CD4-positive, alpha-beta memory T cell (primary cell): ENCODE measurements at regions not wholly inside any gene's neighbourhood (a gene's known extent, or its start where the extent isn't known, plus 50 kb on each side); places are given as distances from the start of the nearest gene placed in this dataset.

Source experiments
- CTCF ChIA-PET: fragments of 350-600 bp; sonication (Branson Sonifier 250); formaldehyde crosslinking; loops from one replicate; lab custom pipeline; 2021; ENCODE audit warnings: inconsistent platforms; ENCODE audit not compliant: partially characterized antibody; lab: Charles Lee
- POLR2A ChIA-PET: fragments of 350-600 bp; sonication (Branson Sonifier 250); formaldehyde crosslinking; loops from one replicate; lab custom pipeline; 2021; ENCODE audit not compliant: partially characterized antibody; lab: Charles Lee
- DNase-seq, 5 donors: peaks; one replicate each; pipeline versions ENCODE4 v3.0.0 to v3.0.0-alpha.2; 2020 to 2022; ENCODE audit warnings: mixed read lengths in 1 of 5
- H3K27ac ChIP-seq: one replicate; pipeline ENCODE4 v1.7.0; 2013; ENCODE audit warnings: low read depth, low read length
- H3K27me3 ChIP-seq: 2 replicates; pipeline ENCODE4 v1.7.0; 2013; ENCODE audit warnings: mild to moderate bottlenecking, low read length, moderate library complexity; ENCODE audit not compliant: insufficient read depth
- H3K36me3 ChIP-seq: 2 replicates; pipeline ENCODE4 v1.7.0; 2013; ENCODE audit warnings: mild to moderate bottlenecking, low read length, moderate library complexity; ENCODE audit not compliant: insufficient read depth
- H3K4me1 ChIP-seq: 2 replicates; pipeline ENCODE4 v1.7.0; 2013; ENCODE audit warnings: mild to moderate bottlenecking, low read length, moderate library complexity; ENCODE audit not compliant: insufficient read depth
- H3K4me3 ChIP-seq, 2 donors: one replicate each; pipeline ENCODE4 v1.7.0; 2013; ENCODE audit warnings: low read length in 2 of 2, mild to moderate bottlenecking in 1 of 2
- H3K9me3 ChIP-seq, 2 donors: one replicate each; pipeline ENCODE4 v1.7.0; 2013; ENCODE audit warnings: low read length in 2 of 2, control low read depth in 1 of 2; ENCODE audit not compliant: control insufficient read depth in 1 of 2
- H3K27ac Mint-ChIP-seq, 7 donors: one replicate each; pipeline ENCODE4 v1.8.0; 2020 to 2021; ENCODE audit warnings: mixed read lengths in 7 of 7, mild to moderate bottlenecking in 6 of 7, inconsistent platforms in 3 of 7, moderate library complexity in 3 of 7
- H3K27me3 Mint-ChIP-seq, 2 donors: one replicate each; pipeline ENCODE4 v1.8.0; 2020 to 2021; ENCODE audit warnings: mixed read lengths in 2 of 2
- H3K36me3 Mint-ChIP-seq, 2 donors: one replicate each; pipeline ENCODE4 v1.8.0; 2020 to 2021; ENCODE audit warnings: mixed read lengths in 2 of 2, inconsistent platforms in 1 of 2, mild to moderate bottlenecking in 1 of 2
- H3K4me1 Mint-ChIP-seq, 4 donors: one replicate each; pipeline ENCODE4 v1.8.0; 2020 to 2021; ENCODE audit warnings: mixed read lengths in 4 of 4, mild to moderate bottlenecking in 1 of 4
- H3K4me3 Mint-ChIP-seq, 8 donors: one replicate each; pipeline ENCODE4 v1.8.0; 2020 to 2021; ENCODE audit warnings: mixed read lengths in 8 of 8, mild to moderate bottlenecking in 7 of 8, moderate library complexity in 6 of 8, inconsistent platforms in 3 of 8
- H3K9me3 Mint-ChIP-seq, 8 donors: one replicate each; pipeline ENCODE4 v1.8.0; 2020 to 2021; ENCODE audit warnings: mixed read lengths in 8 of 8, mild to moderate bottlenecking in 5 of 8, inconsistent platforms in 3 of 8, moderate library complexity in 1 of 8
- intact Hi-C: fragments of 100-400 bp; cut with micrococcal nuclease; formaldehyde crosslinking; loops from one replicate; pipeline ENCODE4 v1.15.1; 2023

- no peak overlapping the region for H3K27ac ChIP-seq
- Mint-ChIP-seq H3K9me3 (no peaks in the 10 kb centered on the region), H3K27me3 (peaks cover 3% of the 10 kb centered on the region in 2 donors), H3K4me1 (peaks cover 0 to 1% (median 0%) of the 10 kb centered on the region in 4 donors), H3K27ac (no peak overlapping the region), H3K36me3 (no peaks in the 10 kb centered on the region), H3K4me3 (no peak overlapping the region)
- CTCF ChIA-PET = interaction anchor here (0.8 to 1.0 kb wide), 2 partner anchors 35 to 44 kb away, joined by 3 read pairs; no protein-coding TSS in a partner anchor
- POLR2A ChIA-PET = no interaction called here
- DNase-seq = no peak
- no peaks in the 10 kb centered on the region for H3K36me3 ChIP-seq
- H3K27me3 ChIP-seq = no peaks in the 10 kb centered on the region
- intact Hi-C loops = no loop called here
- no peaks in the 10 kb centered on the region for H3K9me3 ChIP-seq
- no peak overlapping the region for H3K4me3 ChIP-seq
- H3K4me1 ChIP-seq = no peaks in the 10 kb centered on the region
Measured at GRCh38 chr9:21744320-21744719, 58.1 kb upstream of the MTAP start.

DNA sequence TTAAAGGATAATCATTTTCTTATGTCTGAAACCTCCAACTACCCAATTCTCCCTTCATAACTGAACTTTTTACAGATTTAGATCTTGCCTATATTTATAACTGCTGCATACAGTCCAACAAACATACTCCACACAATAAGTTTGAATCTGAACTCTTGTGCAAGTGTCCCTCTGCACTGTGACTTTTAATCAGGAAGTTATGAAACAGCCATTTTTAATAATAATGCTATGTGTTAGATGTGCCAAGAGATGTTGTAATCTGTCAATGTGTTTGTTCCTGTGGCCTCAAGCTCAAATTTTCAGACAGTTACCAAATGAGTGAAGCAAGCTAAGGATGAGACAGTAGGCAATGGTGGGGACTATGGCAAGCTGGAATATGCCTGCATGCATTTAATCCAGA lies 57.6 kb upstream of the MTAP start:
- POLR2A ChIA-PET = no interaction called here

GRCh38 chr9:21746550-21746949 lies 55.9 kb upstream of the MTAP start:
- CTCF ChIA-PET = no interaction called here
- no peaks in the 10 kb centered on the region for H3K36me3 ChIP-seq
- intact Hi-C loops = no loop called here
- H3K27ac ChIP-seq = no peak overlapping the region
- Mint-ChIP-seq H3K27ac (no peak overlapping the region), H3K27me3 (peaks cover 0 to 3% of the 10 kb centered on the region in 2 donors), H3K4me1 (peaks cover 0 to 1% (median 0%) of the 10 kb centered on the region in 4 donors), H3K4me3 (no peak overlapping the region), H3K9me3 (no peaks in the 10 kb centered on the region), H3K36me3 (no peaks in the 10 kb centered on the region)
- no peaks in the 10 kb centered on the region for H3K27me3 ChIP-seq
- no peak overlapping the region for H3K4me3 ChIP-seq
- H3K9me3 ChIP-seq = no peaks in the 10 kb centered on the region
- POLR2A ChIA-PET = no interaction called here
- no peak for DNase-seq
- H3K4me1 ChIP-seq = no peaks in the 10 kb centered on the region

More for the DNA sequence above, 57.6 kb upstream of the MTAP start:
- no peaks in the 10 kb centered on the region for H3K27me3 ChIP-seq
- no peak overlapping the region for H3K27ac ChIP-seq
- no peaks in the 10 kb centered on the region for H3K36me3 ChIP-seq
- no peak overlapping the region for H3K27ac Mint-ChIP-seq
- H3K4me1 ChIP-seq = no peaks in the 10 kb centered on the region
- intact Hi-C loops = no loop called here
- no peak for DNase-seq
- no peaks in the 10 kb centered on the region for H3K36me3 Mint-ChIP-seq
- H3K4me1 Mint-ChIP-seq = peaks cover 0 to 1% (median 0%) of the 10 kb centered on the region in 4 donors
- CTCF ChIA-PET = interaction anchor here (0.8 to 1.0 kb wide), 2 partner anchors 36 to 43 kb away, joined by 3 read pairs; no protein-coding TSS in a partner anchor
- peaks cover 0 to 3% of the 10 kb centered on the region in 2 donors for H3K27me3 Mint-ChIP-seq
- no peaks in the 10 kb centered on the region for H3K9me3 ChIP-seq
- no peaks in the 10 kb centered on the region for H3K9me3 Mint-ChIP-seq
- no peak overlapping the region for H3K4me3 Mint-ChIP-seq
- no peak overlapping the region for H3K4me3 ChIP-seq

- Histone ChIP-seq H3K4me1 (no peaks in the 10 kb centered on the region), H3K9me3 (no peaks in the 10 kb centered on the region), H3K4me3 (no peak overlapping the region), H3K27me3 (no peaks in the 10 kb centered on the region), H3K27ac (no peak overlapping the region), H3K36me3 (no peaks in the 10 kb centered on the region)
- Mint-ChIP-seq H3K4me1 (no peaks in the 10 kb centered on the region), H3K27ac (no peak overlapping the region), H3K36me3 (no peaks in the 10 kb centered on the region), H3K4me3 (no peak overlapping the region), H3K27me3 (peaks cover 2 to 3% of the 10 kb centered on the region in 2 donors), H3K9me3 (no peaks in the 10 kb centered on the region)
- CTCF ChIA-PET = no interaction called here
- POLR2A ChIA-PET = no interaction called here
- intact Hi-C loops = no loop called here
- DNase-seq = no peak
Measured at GRCh38 chr9:21747175-21747574, 55.3 kb upstream of the MTAP start.

DNA sequence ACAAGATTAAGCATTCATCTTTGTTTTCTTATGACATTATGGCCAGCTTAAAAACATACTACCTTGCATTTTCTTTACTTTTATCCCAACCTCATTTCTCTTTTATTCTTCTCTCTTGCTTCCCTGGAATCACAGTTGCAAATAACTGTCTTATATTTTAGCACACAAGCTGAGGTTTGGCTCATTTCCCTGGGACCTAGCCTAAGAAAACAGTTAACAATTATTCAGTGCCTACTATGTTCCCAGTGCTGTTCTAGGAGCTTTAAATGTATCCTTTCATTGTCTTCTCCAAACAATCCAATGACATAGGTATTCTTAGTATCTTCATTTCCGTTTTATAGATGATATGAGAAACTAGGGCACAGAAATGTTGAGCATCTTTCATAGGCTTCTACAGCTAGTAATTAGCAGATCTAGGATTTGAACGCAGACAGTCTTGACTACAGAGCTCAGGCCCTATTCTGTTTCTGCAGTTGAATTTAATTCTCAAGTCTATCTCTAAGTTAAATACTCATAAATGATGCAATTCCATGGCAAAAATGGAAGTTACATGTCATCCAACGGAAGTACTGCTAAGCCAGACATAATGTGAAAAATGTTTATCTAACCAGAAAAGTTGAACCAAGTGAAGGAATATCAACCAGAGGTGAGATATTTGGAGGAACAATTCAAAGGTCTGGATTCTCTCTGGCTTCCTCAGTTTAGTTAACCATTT lies 52.3 kb upstream of the MTAP start:
- Mint-ChIP-seq H3K4me3 (no peak overlapping the region), H3K27ac (no peak overlapping the region), H3K27me3 (peaks cover 6% of the 10 kb centered on the region in 2 donors), H3K36me3 (no peaks in the 10 kb centered on the region), H3K9me3 (no peaks in the 10 kb centered on the region), H3K4me1 (peaks cover 0 to 2% (median 0%) of the 10 kb centered on the region in 4 donors)
- H3K9me3 ChIP-seq = no peaks in the 10 kb centered on the region
- DNase-seq = no peak
- intact Hi-C loops = no loop called here
- ChIA-PET POLR2A (no interaction called here), CTCF (interaction anchor here (1.2 to 2.4 kb wide), 4 partner anchors 12 to 284 kb away, joined by 3 to 8 read pairs (median 6); no protein-coding TSS in a partner anchor)
- H3K27me3 ChIP-seq = no peaks in the 10 kb centered on the region
- no peak overlapping the region for H3K4me3 ChIP-seq
- no peaks in the 10 kb centered on the region for H3K36me3 ChIP-seq
- no peak overlapping the region for H3K27ac ChIP-seq
- no peaks in the 10 kb centered on the region for H3K4me1 ChIP-seq

DNA sequence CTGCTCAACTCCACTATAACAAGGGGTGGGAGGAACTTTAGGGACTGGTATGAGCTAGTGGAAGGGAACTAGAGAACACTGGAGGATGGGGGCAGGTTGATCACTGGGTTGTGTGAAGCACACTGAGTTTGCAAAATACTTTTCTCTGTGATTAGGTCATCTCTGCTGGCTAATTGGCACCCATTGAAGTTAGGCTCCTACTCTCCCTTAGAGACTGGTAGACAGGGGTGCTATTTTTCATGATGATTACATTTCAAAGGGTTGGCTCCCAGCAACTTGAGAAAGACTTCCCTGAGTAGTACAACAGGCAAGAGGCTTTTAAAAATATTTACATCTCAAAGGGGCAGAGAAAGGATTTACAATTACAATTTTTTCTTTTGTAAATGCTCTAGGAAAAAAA lies 50.4 kb upstream of the MTAP start:
- H3K4me1 Mint-ChIP-seq = peaks cover 0 to 2% (median 0%) of the 10 kb centered on the region in 4 donors
- intact Hi-C loops = no loop called here
- Histone ChIP-seq H3K4me3 (no peak overlapping the region), H3K4me1 (no peaks in the 10 kb centered on the region), H3K27ac (no peak overlapping the region), H3K9me3 (no peaks in the 10 kb centered on the region), H3K27me3 (no peaks in the 10 kb centered on the region), H3K36me3 (no peaks in the 10 kb centered on the region)
- H3K4me3 Mint-ChIP-seq = no peak overlapping the region
- ChIA-PET POLR2A (no interaction called here), CTCF (interaction anchor here (0.7 to 1.5 kb wide), 2 partner anchors 10 to 43 kb away, joined by 3 read pairs; no protein-coding TSS in a partner anchor)
- H3K36me3 Mint-ChIP-seq = no peaks in the 10 kb centered on the region
- H3K27me3 Mint-ChIP-seq = peaks cover 6% of the 10 kb centered on the region in 2 donors
- H3K9me3 Mint-ChIP-seq = no peaks in the 10 kb centered on the region
- no peak for DNase-seq
- no peak overlapping the region for H3K27ac Mint-ChIP-seq
